ENCODE measurements at regions not wholly inside any gene's neighbourhood (a gene's known extent, or its start where the extent isn't known, plus 50 kb on each side); places are given as distances from the start of the nearest gene placed in this dataset.

DNA sequence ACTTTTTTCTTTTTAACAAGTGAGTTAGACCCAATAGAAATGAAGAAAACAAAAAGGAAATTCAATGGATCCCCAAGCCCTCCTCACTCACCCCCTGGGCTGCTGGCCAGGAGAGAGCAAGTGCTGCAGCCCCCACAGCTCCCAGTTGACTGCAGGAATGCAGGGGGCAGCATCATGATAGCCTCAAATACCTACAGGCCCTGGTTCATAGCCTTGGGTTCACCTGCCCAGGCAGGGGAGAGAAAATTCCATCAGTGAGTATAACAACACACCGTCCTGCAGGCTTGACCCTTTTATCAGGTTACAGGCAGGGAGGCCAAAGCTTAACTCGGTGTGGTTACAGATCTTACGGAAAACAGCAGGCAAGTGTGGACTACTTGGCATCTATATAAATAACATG is 76.3 kb downstream of the PHLDA1 start:
- H3K36me3 ChIP-seq (ENCODE audit: control insufficient read depth in 4 of 4, insufficient read depth in 3 of 4, low read depth in 1 of 4, low read length in 3 of 4), result no peaks in the 10 kb centered on the region
- no peak overlapping the region for H3K27ac ChIP-seq (ENCODE audit: low read depth in 1 of 2, low read length in 2 of 2)

DNA sequence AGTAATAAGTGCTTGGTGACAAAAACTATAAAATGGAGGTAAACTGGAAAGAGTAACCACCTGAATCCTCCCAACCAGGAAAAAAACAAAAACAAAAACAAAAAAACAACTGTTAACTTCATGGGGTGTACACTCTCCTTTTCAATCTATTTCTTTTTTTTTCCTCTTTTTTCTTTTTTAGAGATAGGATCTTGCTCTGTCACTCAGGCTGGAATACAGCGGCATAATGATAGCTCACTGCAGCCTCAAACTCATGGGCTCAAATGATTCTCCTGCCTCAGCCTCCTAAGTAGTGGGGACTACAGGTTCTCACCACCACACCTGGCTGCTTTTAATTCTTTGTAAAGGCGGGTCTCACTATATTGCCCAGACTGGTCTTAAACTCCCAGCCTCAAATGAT is 76.8 kb downstream of the PHLDA1 start:
- H3K9ac ChIP-seq (ENCODE audit: low read depth in 1 of 2, low read length in 2 of 2), result no peak overlapping the region
- H3K9me3 ChIP-seq (ENCODE audit: control insufficient read depth in 4 of 4, low read length in 3 of 4), result no peaks in the 10 kb centered on the region
- TF ChIP-seq FOXA1 (IDR thresholded peaks at IDR 0.05) (no peak), SP1 (IDR thresholded peaks at IDR 0.05) (no peak), TAF1 (conservative IDR thresholded peaks at IDR 0.05) (no peak)
- 98% methylated on average over 2 of the region's 2 CpGs for WGBS
- H3K36me3 ChIP-seq (ENCODE audit: control insufficient read depth in 4 of 4, insufficient read depth in 3 of 4, low read depth in 1 of 4, low read length in 3 of 4), result no peaks in the 10 kb centered on the region
- DNase-seq (ENCODE audit: low spot score), result no peak
- no peaks in the 10 kb centered on the region for H3K27me3 ChIP-seq (ENCODE audit: control insufficient read depth in 4 of 4, insufficient read depth in 4 of 4, low read length in 3 of 4)
- H3K27ac ChIP-seq (ENCODE audit: low read depth in 1 of 2, low read length in 2 of 2), result no peak overlapping the region
- H3K4me3 ChIP-seq (ENCODE audit: low read depth in 1 of 3, low read length in 3 of 3), result no peak overlapping the region
- peaks cover 0 to 4% (median under 1%) of the 10 kb centered on the region in 4 donors for H3K4me1 ChIP-seq (ENCODE audit: control insufficient read depth in 4 of 4, insufficient read depth in 4 of 4, low read length in 3 of 4)

More for the DNA sequence above, 76.3 kb downstream of the PHLDA1 start:
- Histone ChIP-seq H3K9ac (ENCODE audit: low read depth in 1 of 2, low read length in 2 of 2) (no peak overlapping the region), H3K27me3 (ENCODE audit: control insufficient read depth in 4 of 4, insufficient read depth in 4 of 4, low read length in 3 of 4) (no peaks in the 10 kb centered on the region), H3K4me3 (ENCODE audit: low read depth in 1 of 3, low read length in 3 of 3) (no peak overlapping the region), H3K9me3 (ENCODE audit: control insufficient read depth in 4 of 4, low read length in 3 of 4) (no peaks in the 10 kb centered on the region), H3K4me1 (ENCODE audit: control insufficient read depth in 4 of 4, insufficient read depth in 4 of 4, low read length in 3 of 4) (peaks cover 0 to 9% (median 3%) of the 10 kb centered on the region in 4 donors)
- no peak for TF ChIP-seq YY1 (IDR thresholded peaks at IDR 0.05)
- no peak for TF ChIP-seq FOXA1 (IDR thresholded peaks at IDR 0.05)
- TF ChIP-seq, protein P1, sequence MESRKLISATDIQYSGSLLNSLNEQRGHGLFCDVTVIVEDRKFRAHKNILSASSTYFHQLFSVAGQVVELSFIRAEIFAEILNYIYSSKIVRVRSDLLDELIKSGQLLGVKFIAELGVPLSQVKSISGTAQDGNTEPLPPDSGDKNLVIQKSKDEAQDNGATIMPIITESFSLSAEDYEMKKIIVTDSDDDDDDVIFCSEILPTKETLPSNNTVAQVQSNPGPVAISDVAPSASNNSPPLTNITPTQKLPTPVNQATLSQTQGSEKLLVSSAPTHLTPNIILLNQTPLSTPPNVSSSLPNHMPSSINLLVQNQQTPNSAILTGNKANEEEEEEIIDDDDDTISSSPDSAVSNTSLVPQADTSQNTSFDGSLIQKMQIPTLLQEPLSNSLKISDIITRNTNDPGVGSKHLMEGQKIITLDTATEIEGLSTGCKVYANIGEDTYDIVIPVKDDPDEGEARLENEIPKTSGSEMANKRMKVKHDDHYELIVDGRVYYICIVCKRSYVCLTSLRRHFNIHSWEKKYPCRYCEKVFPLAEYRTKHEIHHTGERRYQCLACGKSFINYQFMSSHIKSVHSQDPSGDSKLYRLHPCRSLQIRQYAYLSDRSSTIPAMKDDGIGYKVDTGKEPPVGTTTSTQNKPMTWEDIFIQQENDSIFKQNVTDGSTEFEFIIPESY (IDR thresholded peaks at IDR 0.05), result no peak
- no peak for TF ChIP-seq GABPA (IDR thresholded peaks at IDR 0.05 in 1 of 2, conservative IDR thresholded peaks at IDR 0.05 in 1 of 2)
- no peak for TF ChIP-seq HNF4G (IDR thresholded peaks at IDR 0.05)
- no peak for TF ChIP-seq FOXA2 (IDR thresholded peaks at IDR 0.05)
- no peak for TF ChIP-seq NR2F2 (IDR thresholded peaks at IDR 0.05)
- TF ChIP-seq, protein P2, sequence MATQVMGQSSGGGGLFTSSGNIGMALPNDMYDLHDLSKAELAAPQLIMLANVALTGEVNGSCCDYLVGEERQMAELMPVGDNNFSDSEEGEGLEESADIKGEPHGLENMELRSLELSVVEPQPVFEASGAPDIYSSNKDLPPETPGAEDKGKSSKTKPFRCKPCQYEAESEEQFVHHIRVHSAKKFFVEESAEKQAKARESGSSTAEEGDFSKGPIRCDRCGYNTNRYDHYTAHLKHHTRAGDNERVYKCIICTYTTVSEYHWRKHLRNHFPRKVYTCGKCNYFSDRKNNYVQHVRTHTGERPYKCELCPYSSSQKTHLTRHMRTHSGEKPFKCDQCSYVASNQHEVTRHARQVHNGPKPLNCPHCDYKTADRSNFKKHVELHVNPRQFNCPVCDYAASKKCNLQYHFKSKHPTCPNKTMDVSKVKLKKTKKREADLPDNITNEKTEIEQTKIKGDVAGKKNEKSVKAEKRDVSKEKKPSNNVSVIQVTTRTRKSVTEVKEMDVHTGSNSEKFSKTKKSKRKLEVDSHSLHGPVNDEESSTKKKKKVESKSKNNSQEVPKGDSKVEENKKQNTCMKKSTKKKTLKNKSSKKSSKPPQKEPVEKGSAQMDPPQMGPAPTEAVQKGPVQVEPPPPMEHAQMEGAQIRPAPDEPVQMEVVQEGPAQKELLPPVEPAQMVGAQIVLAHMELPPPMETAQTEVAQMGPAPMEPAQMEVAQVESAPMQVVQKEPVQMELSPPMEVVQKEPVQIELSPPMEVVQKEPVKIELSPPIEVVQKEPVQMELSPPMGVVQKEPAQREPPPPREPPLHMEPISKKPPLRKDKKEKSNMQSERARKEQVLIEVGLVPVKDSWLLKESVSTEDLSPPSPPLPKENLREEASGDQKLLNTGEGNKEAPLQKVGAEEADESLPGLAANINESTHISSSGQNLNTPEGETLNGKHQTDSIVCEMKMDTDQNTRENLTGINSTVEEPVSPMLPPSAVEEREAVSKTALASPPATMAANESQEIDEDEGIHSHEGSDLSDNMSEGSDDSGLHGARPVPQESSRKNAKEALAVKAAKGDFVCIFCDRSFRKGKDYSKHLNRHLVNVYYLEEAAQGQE (IDR thresholded peaks at IDR 0.05), result no peak
- TF ChIP-seq RAD21 (IDR thresholded peaks at IDR 0.05), result no peak
- TF ChIP-seq JUND (IDR thresholded peaks at IDR 0.05), result no peak
- TF ChIP-seq SP1 (IDR thresholded peaks at IDR 0.05), result no peak
- TF ChIP-seq, protein P3, sequence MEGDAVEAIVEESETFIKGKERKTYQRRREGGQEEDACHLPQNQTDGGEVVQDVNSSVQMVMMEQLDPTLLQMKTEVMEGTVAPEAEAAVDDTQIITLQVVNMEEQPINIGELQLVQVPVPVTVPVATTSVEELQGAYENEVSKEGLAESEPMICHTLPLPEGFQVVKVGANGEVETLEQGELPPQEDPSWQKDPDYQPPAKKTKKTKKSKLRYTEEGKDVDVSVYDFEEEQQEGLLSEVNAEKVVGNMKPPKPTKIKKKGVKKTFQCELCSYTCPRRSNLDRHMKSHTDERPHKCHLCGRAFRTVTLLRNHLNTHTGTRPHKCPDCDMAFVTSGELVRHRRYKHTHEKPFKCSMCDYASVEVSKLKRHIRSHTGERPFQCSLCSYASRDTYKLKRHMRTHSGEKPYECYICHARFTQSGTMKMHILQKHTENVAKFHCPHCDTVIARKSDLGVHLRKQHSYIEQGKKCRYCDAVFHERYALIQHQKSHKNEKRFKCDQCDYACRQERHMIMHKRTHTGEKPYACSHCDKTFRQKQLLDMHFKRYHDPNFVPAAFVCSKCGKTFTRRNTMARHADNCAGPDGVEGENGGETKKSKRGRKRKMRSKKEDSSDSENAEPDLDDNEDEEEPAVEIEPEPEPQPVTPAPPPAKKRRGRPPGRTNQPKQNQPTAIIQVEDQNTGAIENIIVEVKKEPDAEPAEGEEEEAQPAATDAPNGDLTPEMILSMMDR (IDR thresholded peaks at IDR 0.05; ENCODE audit: low read depth, low read length, missing input control), result no peak
- TF ChIP-seq, protein P4, sequence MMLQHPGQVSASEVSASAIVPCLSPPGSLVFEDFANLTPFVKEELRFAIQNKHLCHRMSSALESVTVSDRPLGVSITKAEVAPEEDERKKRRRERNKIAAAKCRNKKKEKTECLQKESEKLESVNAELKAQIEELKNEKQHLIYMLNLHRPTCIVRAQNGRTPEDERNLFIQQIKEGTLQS (IDR thresholded peaks at IDR 0.05), result no peak
- TF ChIP-seq, protein P5, sequence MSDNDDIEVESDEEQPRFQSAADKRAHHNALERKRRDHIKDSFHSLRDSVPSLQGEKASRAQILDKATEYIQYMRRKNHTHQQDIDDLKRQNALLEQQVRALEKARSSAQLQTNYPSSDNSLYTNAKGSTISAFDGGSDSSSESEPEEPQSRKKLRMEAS (IDR thresholded peaks at IDR 0.05), result no peak
- no peak for TF ChIP-seq EGR1 (IDR thresholded peaks at IDR 0.05; ENCODE audit: low read depth in 2 of 2)
- TF ChIP-seq HNF4A (conservative IDR thresholded peaks at IDR 0.05), result no peak
- TF ChIP-seq TAF1 (conservative IDR thresholded peaks at IDR 0.05), result no peak
- TF ChIP-seq RXRA (IDR thresholded peaks at IDR 0.05), result no peak
- 92% methylated on average over 3 of the region's 3 CpGs for WGBS
- no peak for DNase-seq (ENCODE audit: low spot score)

All from liver (tissue), 8 donors.